Uterus (tissue), 2 donors: ENCODE measurements at regions not wholly inside any gene's neighbourhood (a gene's known extent, or its start where the extent isn't known, plus 50 kb on each side); places are given as distances from the start of the nearest gene placed in this dataset.

ENCODE experiments used
- POLR2A ChIP-seq, 2 donors: fragments of 450-650 bp; IDR thresholded peaks; one replicate each; pipeline ENCODE4 v1.6.1; 2016; ENCODE audit warnings: antibody characterized with exemption in 2 of 2, mild to moderate bottlenecking in 1 of 2, moderate library complexity in 1 of 2
- TF ChIP-seq, protein P1 (sequence below), 4 experiments: fragments of 200-600 bp in 2 of 4; fragments of 450-650 bp in 2 of 4; sonication (generic) in 2 of 4; IDR thresholded peaks; one replicate each; pipeline ENCODE4 v1.5.1; 2016 to 2019; ENCODE audit warnings: antibody characterized with exemption in 4 of 4, mild to moderate bottlenecking in 2 of 4, moderate library complexity in 1 of 4

DNA sequence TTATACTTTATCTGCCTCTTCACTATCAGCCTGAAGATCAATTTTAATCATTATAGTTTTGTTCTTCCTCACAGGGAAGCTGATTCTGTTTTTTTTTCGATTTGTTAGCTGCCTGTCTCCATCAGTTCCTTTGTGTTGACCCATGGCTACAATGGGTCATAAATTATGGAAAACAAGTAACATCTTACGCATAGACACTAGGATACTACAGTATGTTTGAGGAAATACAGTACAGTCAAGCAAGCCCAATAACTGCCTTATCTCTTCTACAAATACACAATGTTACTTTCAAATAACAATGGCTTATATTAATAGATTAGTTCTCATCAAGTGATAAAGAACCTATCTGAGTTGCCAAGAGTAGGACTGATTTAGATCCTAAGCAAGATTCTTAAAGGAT, 160.5 kb upstream of the FREM1 start:
- TF ChIP-seq, protein P1, sequence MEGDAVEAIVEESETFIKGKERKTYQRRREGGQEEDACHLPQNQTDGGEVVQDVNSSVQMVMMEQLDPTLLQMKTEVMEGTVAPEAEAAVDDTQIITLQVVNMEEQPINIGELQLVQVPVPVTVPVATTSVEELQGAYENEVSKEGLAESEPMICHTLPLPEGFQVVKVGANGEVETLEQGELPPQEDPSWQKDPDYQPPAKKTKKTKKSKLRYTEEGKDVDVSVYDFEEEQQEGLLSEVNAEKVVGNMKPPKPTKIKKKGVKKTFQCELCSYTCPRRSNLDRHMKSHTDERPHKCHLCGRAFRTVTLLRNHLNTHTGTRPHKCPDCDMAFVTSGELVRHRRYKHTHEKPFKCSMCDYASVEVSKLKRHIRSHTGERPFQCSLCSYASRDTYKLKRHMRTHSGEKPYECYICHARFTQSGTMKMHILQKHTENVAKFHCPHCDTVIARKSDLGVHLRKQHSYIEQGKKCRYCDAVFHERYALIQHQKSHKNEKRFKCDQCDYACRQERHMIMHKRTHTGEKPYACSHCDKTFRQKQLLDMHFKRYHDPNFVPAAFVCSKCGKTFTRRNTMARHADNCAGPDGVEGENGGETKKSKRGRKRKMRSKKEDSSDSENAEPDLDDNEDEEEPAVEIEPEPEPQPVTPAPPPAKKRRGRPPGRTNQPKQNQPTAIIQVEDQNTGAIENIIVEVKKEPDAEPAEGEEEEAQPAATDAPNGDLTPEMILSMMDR (IDR thresholded peaks at IDR 0.05): no peak
- TF ChIP-seq POLR2A (IDR thresholded peaks at IDR 0.05): no peak
